ENCODE measurements at regions not wholly inside any gene's neighbourhood (a gene's known extent, or its start where the extent isn't known, plus 50 kb on each side); places are given as distances from the start of the nearest gene placed in this dataset.

DNA sequence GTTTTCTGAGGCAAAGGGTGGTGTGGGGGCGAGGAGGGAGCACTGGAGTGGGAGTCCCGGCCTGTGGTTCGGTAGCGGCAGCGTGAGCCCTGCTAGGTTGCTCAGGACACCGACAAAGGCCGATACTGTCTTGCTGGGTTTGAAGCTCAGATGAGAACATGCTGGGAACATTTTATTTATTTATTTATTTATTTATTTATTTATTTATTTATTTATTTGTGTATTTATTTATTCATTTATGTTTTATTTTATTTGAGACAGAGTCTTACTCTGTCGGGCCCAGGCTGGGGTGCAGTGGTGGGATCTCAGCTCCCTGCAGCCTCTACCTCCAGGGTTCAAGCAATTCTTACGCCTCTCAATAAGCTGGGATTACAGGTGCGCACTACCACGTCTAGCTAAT is 117.9 kb upstream of the GSE1 start:
- H3K27me3 ChIP-seq = no peaks in the 10 kb centered on the region
- intact Hi-C loops (cut with DNase I) = no loop called here
- 98 to 100% (median 98%) methylated on average over 11 of the region's 11 CpGs for WGBS, 4 donors
- H3K4me3 ChIP-seq = no peak overlapping the region
- ATAC-seq = no peak
- no peaks in the 10 kb centered on the region for H3K36me3 ChIP-seq
- no peak for TF ChIP-seq POLR2A (IDR thresholded peaks at IDR 0.05)
- TF ChIP-seq, protein P1, sequence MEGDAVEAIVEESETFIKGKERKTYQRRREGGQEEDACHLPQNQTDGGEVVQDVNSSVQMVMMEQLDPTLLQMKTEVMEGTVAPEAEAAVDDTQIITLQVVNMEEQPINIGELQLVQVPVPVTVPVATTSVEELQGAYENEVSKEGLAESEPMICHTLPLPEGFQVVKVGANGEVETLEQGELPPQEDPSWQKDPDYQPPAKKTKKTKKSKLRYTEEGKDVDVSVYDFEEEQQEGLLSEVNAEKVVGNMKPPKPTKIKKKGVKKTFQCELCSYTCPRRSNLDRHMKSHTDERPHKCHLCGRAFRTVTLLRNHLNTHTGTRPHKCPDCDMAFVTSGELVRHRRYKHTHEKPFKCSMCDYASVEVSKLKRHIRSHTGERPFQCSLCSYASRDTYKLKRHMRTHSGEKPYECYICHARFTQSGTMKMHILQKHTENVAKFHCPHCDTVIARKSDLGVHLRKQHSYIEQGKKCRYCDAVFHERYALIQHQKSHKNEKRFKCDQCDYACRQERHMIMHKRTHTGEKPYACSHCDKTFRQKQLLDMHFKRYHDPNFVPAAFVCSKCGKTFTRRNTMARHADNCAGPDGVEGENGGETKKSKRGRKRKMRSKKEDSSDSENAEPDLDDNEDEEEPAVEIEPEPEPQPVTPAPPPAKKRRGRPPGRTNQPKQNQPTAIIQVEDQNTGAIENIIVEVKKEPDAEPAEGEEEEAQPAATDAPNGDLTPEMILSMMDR (IDR thresholded peaks at IDR 0.05) = no peak
- H3K4me1 ChIP-seq = peaks cover 5 to 29% (median 18%) of the 10 kb centered on the region in 12 donors
- no peak for DNase-seq
- no peaks in the 10 kb centered on the region for H3K9me3 ChIP-seq
- H3K27ac ChIP-seq = no peak overlapping the region

DNA sequence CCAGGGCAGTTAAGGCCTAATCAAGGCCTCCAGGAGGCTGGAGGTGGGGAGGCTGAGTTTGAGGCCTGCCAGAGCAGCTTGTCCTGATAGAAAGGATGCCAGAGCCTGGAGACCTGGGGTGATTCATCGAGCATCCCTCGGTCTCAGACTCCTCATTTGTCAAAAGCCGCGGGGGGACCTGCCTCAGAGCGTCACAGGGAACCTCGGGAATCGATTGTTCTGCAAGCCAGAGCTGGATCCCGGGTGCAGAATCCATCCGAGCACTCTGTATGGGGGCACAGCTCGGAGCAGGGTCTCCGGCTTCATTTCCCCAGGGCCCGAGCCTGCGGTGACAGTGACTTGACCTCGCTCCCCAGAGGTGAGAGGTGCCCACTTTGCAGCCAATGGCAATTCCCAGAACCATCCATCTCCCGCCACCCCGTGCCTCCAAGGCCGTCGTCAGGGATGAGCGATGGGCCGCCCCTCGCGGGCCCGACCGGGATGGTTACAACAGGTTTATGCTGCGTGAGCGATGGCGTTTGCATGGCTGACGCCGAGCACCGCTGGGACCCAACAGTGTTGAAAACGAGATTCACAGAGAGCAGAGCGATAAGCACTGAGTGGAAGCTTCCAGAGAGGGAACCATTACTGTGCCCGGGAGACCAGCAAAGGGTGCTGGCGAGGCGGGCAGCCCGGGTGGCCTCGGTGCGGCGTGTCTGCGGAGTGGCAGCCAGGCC is 117.1 kb upstream of the GSE1 start:
- Histone ChIP-seq H3K36me3 (no peaks in the 10 kb centered on the region), H3K4me1 (peaks cover 5 to 28% (median 18%) of the 10 kb centered on the region in 12 donors), H3K4me3 (no peak overlapping the region), H3K27me3 (no peaks in the 10 kb centered on the region), H3K9me3 (no peaks in the 10 kb centered on the region), H3K27ac (no peak overlapping the region)
- DNase-seq (no peak), ATAC-seq (no peak)
- WGBS, 4 donors = 94 to 97% (median 95%) methylated on average over 38 to 40 of the region's 40 CpGs
- intact Hi-C loops (cut with DNase I) = no loop called here
- no peak for TF ChIP-seq POLR2A (IDR thresholded peaks at IDR 0.05)
- TF ChIP-seq, protein P1 (IDR thresholded peaks at IDR 0.05) = no peak

DNA sequence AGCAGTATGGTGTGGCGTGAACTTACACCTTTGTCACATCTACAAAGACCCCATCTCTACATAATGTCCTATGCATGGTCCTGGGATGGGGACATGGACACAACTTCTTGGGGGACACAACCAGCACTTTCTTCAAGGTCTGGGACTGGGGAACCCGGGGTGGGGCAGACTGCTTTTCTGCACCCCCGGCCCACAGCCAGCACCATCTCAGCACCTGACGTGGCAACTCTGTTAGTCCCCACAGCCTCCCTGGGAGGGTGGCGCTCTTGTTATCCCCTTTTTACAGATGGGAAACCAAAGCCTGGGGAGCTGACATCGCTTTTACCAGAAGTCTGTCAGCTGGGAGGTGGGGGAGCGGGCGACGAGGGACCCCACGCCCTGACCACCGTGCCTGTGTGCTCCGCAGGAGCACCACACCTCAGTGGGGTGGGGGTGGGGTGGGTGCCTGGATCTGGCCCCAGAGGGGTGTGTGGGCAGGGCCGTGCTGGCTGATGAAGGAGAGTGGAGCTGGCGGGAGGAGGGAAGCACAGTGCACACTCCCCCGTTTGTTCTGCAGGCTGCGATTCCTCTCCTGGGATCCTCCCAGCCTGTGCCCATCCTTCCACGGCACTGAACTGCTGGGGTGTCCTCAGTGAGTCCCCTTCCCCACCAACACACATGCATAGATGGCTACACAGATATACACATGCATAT is 115.4 kb upstream of the GSE1 start:
- intact Hi-C loops (cut with DNase I) = no loop called here

DNA sequence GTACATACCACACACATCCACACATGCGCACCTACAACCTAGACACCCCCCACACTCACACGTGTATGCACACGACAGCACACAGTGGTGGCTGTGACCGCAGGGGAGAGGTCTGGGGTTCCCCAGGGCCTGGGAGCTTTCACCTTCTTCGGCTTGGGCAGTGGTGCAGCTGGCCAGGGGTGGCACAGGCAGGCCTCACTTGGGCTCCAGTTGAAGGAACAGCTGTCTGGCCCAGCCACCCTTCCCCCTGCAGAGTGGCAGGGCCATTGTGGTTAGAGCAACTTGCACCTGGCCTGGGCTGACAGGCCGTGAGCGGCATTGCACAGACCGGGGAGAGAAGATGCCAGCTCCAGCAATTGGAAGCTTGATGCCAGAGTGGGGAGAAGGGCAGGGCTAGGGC is 114.5 kb upstream of the GSE1 start:
- Histone ChIP-seq H3K4me3 (no peak overlapping the region), H3K27me3 (no peaks in the 10 kb centered on the region), H3K4me1 (peaks cover 0 to 7% (median 0%) of the 10 kb centered on the region in 12 donors), H3K27ac (no peak overlapping the region), H3K9me3 (no peaks in the 10 kb centered on the region), H3K36me3 (no peaks in the 10 kb centered on the region)
- peak in 1 of 5 donors; percentile 69 for DNase-seq
- TF ChIP-seq, protein P1 (IDR thresholded peaks at IDR 0.05) = no peak
- no peak for TF ChIP-seq POLR2A (IDR thresholded peaks at IDR 0.05)
- intact Hi-C loops (cut with DNase I) = no loop called here
- WGBS, 4 donors = 62 to 81% (median 72%) methylated on average over 8 of the region's 8 CpGs
- peak; percentile 39 to 81 (median 71) for ATAC-seq

More for the DNA sequence above, 115.4 kb upstream of the GSE1 start:
- H3K27me3 ChIP-seq = no peaks in the 10 kb centered on the region
- TF ChIP-seq, protein P1 (IDR thresholded peaks at IDR 0.05) = no peak
- TF ChIP-seq POLR2A (IDR thresholded peaks at IDR 0.05) = no peak
- no peak for DNase-seq
- H3K4me1 ChIP-seq = peaks cover 0 to 10% (median 2%) of the 10 kb centered on the region in 12 donors
- H3K4me3 ChIP-seq = no peak overlapping the region
- WGBS, 4 donors = 78 to 88% (median 86%) methylated on average over 8 to 17 of the region's 17 CpGs
- ATAC-seq = no peak
- H3K9me3 ChIP-seq = no peaks in the 10 kb centered on the region
- no peak overlapping the region for H3K27ac ChIP-seq
- H3K36me3 ChIP-seq = no peaks in the 10 kb centered on the region

Measured in heart left ventricle (tissue), 16 donors.